WERI-Rb-1 (cell line): ENCODE measurements at regions not wholly inside any gene's neighbourhood (a gene's known extent, or its start where the extent isn't known, plus 50 kb on each side); places are given as distances from the start of the nearest gene placed in this dataset.

Experiments used
- DNase-seq: peaks from one replicate; pipeline ENCODE4 v3.0.0-alpha.2; 2020
- H3K27ac ChIP-seq: fragments of 250-450 bp; sonication (Bioruptor Pico); 2 replicates; pipeline ENCODE4 v1.5.1; 2020; ENCODE audit warnings: mild to moderate bottlenecking, moderate library complexity
- H3K27me3 ChIP-seq: fragments of 250-450 bp; sonication (Bioruptor Pico); 2 replicates; pipeline ENCODE4 v1.5.1; 2021; ENCODE audit warnings: mild to moderate bottlenecking, low read depth, moderate library complexity; ENCODE audit not compliant: insufficient read depth, severe bottlenecking
- H3K36me3 ChIP-seq: fragments of 250-450 bp; sonication (Bioruptor Pico); 2 replicates; pipeline ENCODE4 v1.5.1; 2020; ENCODE audit warnings: mild to moderate bottlenecking, moderate library complexity
- H3K4me3 ChIP-seq: 2 replicates; pipeline ENCODE4 v1.5.1; 2011; ENCODE audit warnings: low read depth, mild to moderate bottlenecking, control low read depth, low read length
- H3K9me3 ChIP-seq: fragments of 250-450 bp; sonication (Bioruptor Pico); 2 replicates; pipeline ENCODE4 v1.5.1; 2021; ENCODE audit warnings: mild to moderate bottlenecking, moderate library complexity; ENCODE audit not compliant: severe bottlenecking
- CTCF ChIP-seq: IDR thresholded peaks from 2 replicates; pipeline ENCODE4 v1.5.1; 2011; ENCODE audit warnings: low read depth, mild to moderate bottlenecking, control low read depth, inconsistent platforms, low read length

GRCh38 chr4:24158031-24158430, 268.2 kb upstream of the PPARGC1A start:
- no peaks in the 10 kb centered on the region for H3K36me3 ChIP-seq
- no peaks in the 10 kb centered on the region for H3K27me3 ChIP-seq
- DNase-seq, result no peak
- TF ChIP-seq CTCF, result no peak
- no peak overlapping the region for H3K27ac ChIP-seq
- H3K9me3 ChIP-seq, result no peaks in the 10 kb centered on the region
- no peak overlapping the region for H3K4me3 ChIP-seq

- DNase-seq, result no peak
- Histone ChIP-seq H3K9me3 (no peaks in the 10 kb centered on the region), H3K27ac (no peak overlapping the region), H3K27me3 (no peaks in the 10 kb centered on the region), H3K4me3 (no peak overlapping the region), H3K36me3 (no peaks in the 10 kb centered on the region)
- no peak for TF ChIP-seq CTCF
These were observed 260.2 kb upstream of the PPARGC1A start for GRCh38 chr4:24150034-24150433.

DNA sequence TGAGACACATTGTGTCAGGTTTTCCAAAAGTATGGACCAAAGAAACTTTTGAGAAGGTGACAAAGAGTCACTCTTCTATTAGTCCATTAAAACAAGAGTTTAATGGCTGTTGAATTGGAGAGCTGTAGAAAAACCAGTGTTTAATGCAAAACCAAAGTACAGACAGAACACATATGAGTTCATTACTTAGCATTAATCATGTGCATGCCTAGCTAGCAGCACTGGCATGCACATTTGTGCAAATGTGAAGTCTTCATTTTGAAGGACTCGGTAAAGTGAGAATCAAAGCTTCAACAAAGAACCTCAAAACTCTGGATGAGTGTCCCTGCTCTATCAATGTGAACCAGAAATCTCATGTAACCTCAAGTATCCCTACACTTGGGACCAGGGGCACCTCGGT, 256.3 kb upstream of the PPARGC1A start:
- Histone ChIP-seq H3K27me3 (no peaks in the 10 kb centered on the region), H3K4me3 (no peak overlapping the region), H3K27ac (no peak overlapping the region), H3K9me3 (no peaks in the 10 kb centered on the region), H3K36me3 (no peaks in the 10 kb centered on the region)
- no peak for DNase-seq
- no peak for TF ChIP-seq CTCF

DNA sequence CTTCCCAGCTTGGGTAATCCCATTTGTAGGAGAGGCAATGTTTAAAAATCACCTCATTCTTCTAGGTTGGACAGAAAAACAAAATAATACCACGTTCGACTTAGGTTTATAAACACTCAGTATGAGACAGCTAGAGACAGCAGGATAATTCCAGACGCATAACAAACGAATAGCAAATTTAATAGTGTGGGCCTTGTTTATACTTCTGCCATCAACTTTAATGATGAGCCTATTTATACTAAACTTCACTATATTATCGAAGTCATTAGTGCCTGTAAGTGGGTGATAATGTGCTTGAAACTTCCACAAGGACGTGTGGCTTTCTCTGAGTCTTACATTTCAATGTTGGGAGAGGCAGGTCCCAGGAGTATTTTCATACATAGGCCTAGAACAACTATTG, 255.7 kb upstream of the PPARGC1A start:
- no peak for TF ChIP-seq CTCF
- Histone ChIP-seq H3K27me3 (no peaks in the 10 kb centered on the region), H3K27ac (no peak overlapping the region), H3K9me3 (no peaks in the 10 kb centered on the region), H3K36me3 (no peaks in the 10 kb centered on the region), H3K4me3 (no peak overlapping the region)
- DNase-seq, result no peak

GRCh38 chr4:24144381-24144780, 254.5 kb upstream of the PPARGC1A start:
- Histone ChIP-seq H3K27ac (no peak overlapping the region), H3K27me3 (no peaks in the 10 kb centered on the region), H3K9me3 (no peaks in the 10 kb centered on the region), H3K36me3 (no peaks in the 10 kb centered on the region), H3K4me3 (no peak overlapping the region)
- no peak for TF ChIP-seq CTCF
- DNase-seq, result no peak

- no peak for DNase-seq
- no peak overlapping the region for H3K27ac ChIP-seq
- TF ChIP-seq CTCF, result no peak
- H3K4me3 ChIP-seq, result no peak overlapping the region
- H3K9me3 ChIP-seq, result no peaks in the 10 kb centered on the region
- no peaks in the 10 kb centered on the region for H3K36me3 ChIP-seq
- H3K27me3 ChIP-seq, result no peaks in the 10 kb centered on the region
These were observed 253.9 kb upstream of the PPARGC1A start for GRCh38 chr4:24143741-24144140.
